Fibroblast of the aortic adventitia (primary cell): ENCODE measurements at regions not wholly inside any gene's neighbourhood (a gene's known extent, or its start where the extent isn't known, plus 50 kb on each side); places are given as distances from the start of the nearest gene placed in this dataset.

Experiments used
- DNase-seq: peaks from one replicate; pipeline ENCODE4 v3.0.0-alpha.2; 2010; ENCODE audit warnings: low read depth
- H3K4me3 ChIP-seq: 2 replicates; pipeline ENCODE4 v1.5.1; 2011; ENCODE audit warnings: low read depth, mild to moderate bottlenecking, control low read depth, low read length, moderate library complexity
- CTCF ChIP-seq: IDR thresholded peaks from 2 replicates; pipeline ENCODE4 v1.5.1; 2011; ENCODE audit warnings: mild to moderate bottlenecking, low read length, control low read depth, inconsistent platforms; ENCODE audit not compliant: insufficient read depth

- DNase-seq: peak; percentile 77
- TF ChIP-seq CTCF: peak; percentile 86
- no peak overlapping the region for H3K4me3 ChIP-seq
Observed at GRCh38 chr7:34320926-34321661, 336.9 kb upstream of the NPSR1 start.

- no peak overlapping the region for H3K4me3 ChIP-seq
- no peak for DNase-seq
- no peak for TF ChIP-seq CTCF
Observed at GRCh38 chr7:34322841-34323240, 335.2 kb upstream of the NPSR1 start.

- TF ChIP-seq CTCF: no peak
- peak; percentile 28 for DNase-seq
- H3K4me3 ChIP-seq: no peak overlapping the region
Observed at GRCh38 chr7:34327681-34328080, 330.3 kb upstream of the NPSR1 start.

- H3K4me3 ChIP-seq: no peak overlapping the region
- no peak for DNase-seq
Observed at GRCh38 chr7:34330308-34330707, 327.7 kb upstream of the NPSR1 start.

GRCh38 chr7:34331102-34331501, 326.9 kb upstream of the NPSR1 start:
- no peak overlapping the region for H3K4me3 ChIP-seq
- TF ChIP-seq CTCF: no peak
- DNase-seq: no peak

More at GRCh38 chr7:34330308-34330707, 327.7 kb upstream of the NPSR1 start:
- no peak for TF ChIP-seq CTCF

- no peak for DNase-seq
- TF ChIP-seq CTCF: no peak
- no peak overlapping the region for H3K4me3 ChIP-seq
Observed at GRCh38 chr7:34332006-34332405, 326.0 kb upstream of the NPSR1 start.

GRCh38 chr7:34333184-34333583, 324.8 kb upstream of the NPSR1 start:
- no peak for TF ChIP-seq CTCF
- DNase-seq: no peak
- no peak overlapping the region for H3K4me3 ChIP-seq
